ENCODE measurements at regions not wholly inside any gene's neighbourhood (a gene's known extent, or its start where the extent isn't known, plus 50 kb on each side); places are given as distances from the start of the nearest gene placed in this dataset.

DNA sequence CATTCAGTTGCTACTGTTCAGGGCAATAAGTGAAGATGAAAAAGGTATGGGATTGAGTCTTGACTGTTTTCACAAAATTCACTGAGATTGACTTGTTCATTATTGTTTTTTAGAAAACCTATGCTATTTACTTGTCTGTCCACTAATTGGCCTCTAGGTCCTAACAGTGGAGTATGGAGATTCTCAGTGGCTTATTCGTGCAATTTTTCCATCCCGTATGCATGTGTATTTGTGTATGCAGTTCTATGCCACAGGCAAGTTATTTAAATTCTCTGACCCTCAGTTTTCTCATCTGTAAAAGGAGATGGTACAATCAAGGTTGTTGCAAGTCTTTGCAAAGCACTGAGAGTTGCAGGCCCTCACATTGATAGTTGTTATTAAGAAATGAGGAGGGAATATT is 151.0 kb downstream of the BBOX1 start:
- no peak for TF ChIP-seq POLR2AphosphoS5 (IDR thresholded peaks at IDR 0.05; ENCODE audit: borderline replicate concordance, low read depth, low read length)
- no peak for TF ChIP-seq FOXP2 (optimal IDR thresholded peaks at IDR 0.05; ENCODE audit: control extremely low read depth, extremely low read length, insufficient read depth)
- TF ChIP-seq EZH2 (IDR thresholded peaks at IDR 0.05): no peak

Data from SK-N-MC (cell line).